Testis (tissue), 2 donors: ENCODE measurements at regions not wholly inside any gene's neighbourhood (a gene's known extent, or its start where the extent isn't known, plus 50 kb on each side); places are given as distances from the start of the nearest gene placed in this dataset.

Experiments
- CTCF ChIP-seq, 3 experiments: fragments of 450-650 bp in 2 of 3; fragments of 200-600 bp in 1 of 3; sonication (generic) in 1 of 3; IDR thresholded peaks; one replicate each; pipeline ENCODE4 v1.5.1; 2016 to 2019; ENCODE audit warnings: antibody characterized with exemption in 3 of 3, mild to moderate bottlenecking in 2 of 3, moderate library complexity in 1 of 3
- POLR2A ChIP-seq: fragments of 450-650 bp; IDR thresholded peaks from one replicate; pipeline ENCODE4 v1.6.1; 2017; ENCODE audit warnings: antibody characterized with exemption, mild to moderate bottlenecking, moderate library complexity

GRCh38 chr15:47598996-47599395 lies 118.3 kb upstream of the SEMA6D start:
- TF ChIP-seq CTCF (IDR thresholded peaks at IDR 0.05): no peak
- no peak for TF ChIP-seq POLR2A
